OCI-LY7 (cell line): ENCODE measurements at regions not wholly inside any gene's neighbourhood (a gene's known extent, or its start where the extent isn't known, plus 50 kb on each side); places are given as distances from the start of the nearest gene placed in this dataset.

Experiments
- BruUV-seq: library from RNA; stranded (reverse); fragments of 400-500 nt; replicated peaks from 2 replicates; lab custom pipeline; 2021; lab: Mats Ljungman, UMichigan
- CTCF ChIA-PET: fragments of 300-600 bp; sonication (Branson Sonifier 250); formaldehyde crosslinking; loops from one replicate; lab custom pipeline; 2022; ENCODE audit warnings: antibody characterized with exemption; ENCODE audit not compliant: unreplicated experiment; lab: Charles Lee
- POLR2A ChIA-PET: fragments of 300-600 bp; sonication (Branson Sonifier 250); formaldehyde crosslinking; loops from one replicate; lab custom pipeline; 2022; ENCODE audit warnings: antibody characterized with exemption; lab: Charles Lee
- DNase-seq: peaks from one replicate; pipeline ENCODE4 v3.0.0-alpha.2; 2015; ENCODE audit warnings: low spot score
- H2AFZ ChIP-seq: fragments of 200-600 bp; sonication (generic), shearing (Covaris generic); 2 replicates; pipeline ENCODE4 v1.6.1; 2014; ENCODE audit warnings: mild to moderate bottlenecking, antibody characterized with exemption, low read length, moderate library complexity
- H3K27ac ChIP-seq: fragments of 200-600 bp; sonication (generic); 2 replicates; pipeline ENCODE4 v1.5.1; 2014; ENCODE audit warnings: mixed run types, low read depth, mild to moderate bottlenecking, moderate library complexity, low read length, inconsistent platforms; ENCODE audit not compliant: poor library complexity, severe bottlenecking
- H3K36me3 ChIP-seq: fragments of 200-600 bp; sonication (generic); 2 replicates; pipeline ENCODE4 v1.6.1; 2014; ENCODE audit warnings: mild to moderate bottlenecking, antibody characterized with exemption, low read length, moderate library complexity, mixed read lengths; ENCODE audit not compliant: insufficient read depth
- H3K4me1 ChIP-seq: fragments of 200-600 bp; sonication (generic); 2 replicates; pipeline ENCODE4 v1.5.1; 2014; ENCODE audit warnings: mild to moderate bottlenecking, low read length; ENCODE audit not compliant: insufficient read depth, poor library complexity, severe bottlenecking
- H3K4me2 ChIP-seq: fragments of 200-600 bp; sonication (generic); 2 replicates; pipeline ENCODE4 v1.6.1; 2014; ENCODE audit warnings: mild to moderate bottlenecking, low read length
- H3K4me3 ChIP-seq: fragments of 200-600 bp; sonication (generic); 2 replicates; pipeline ENCODE4 v1.5.1; 2014; ENCODE audit warnings: mild to moderate bottlenecking, low read depth, low read length; ENCODE audit not compliant: poor library complexity, severe bottlenecking
- H3K79me2 ChIP-seq: fragments of 200-600 bp; sonication (generic); 2 replicates; pipeline ENCODE4 v1.6.1; 2016; ENCODE audit warnings: low read depth, mild to moderate bottlenecking, low read length, moderate library complexity, mixed read lengths; ENCODE audit not compliant: insufficient read depth
- H3K9me2 ChIP-seq: fragments of 200-600 bp; sonication (generic); 2 replicates; pipeline ENCODE4 v1.6.1; 2016; ENCODE audit warnings: mild to moderate bottlenecking, low read length, mixed read lengths; ENCODE audit not compliant: insufficient read depth
- H3K9me3 ChIP-seq: fragments of 200-600 bp; sonication (generic); 2 replicates; pipeline ENCODE4 v1.6.1; 2014; ENCODE audit warnings: mild to moderate bottlenecking, mixed run types, low read length, mixed read lengths
- H4K20me1 ChIP-seq: fragments of 200-600 bp; sonication (generic); 2 replicates; pipeline ENCODE4 v1.6.1; 2014; ENCODE audit warnings: mild to moderate bottlenecking, antibody characterized with exemption, low read length, moderate library complexity, mixed read lengths; ENCODE audit not compliant: insufficient read depth
- EZH2phosphoT487 ChIP-seq: fragments of 200-600 bp; sonication (generic); IDR thresholded peaks from 2 replicates; pipeline ENCODE4 v1.6.1; 2018; ENCODE audit warnings: low read depth, borderline replicate concordance, mild to moderate bottlenecking, mixed run types, antibody characterized with exemption, low read length, moderate library complexity, mixed read lengths
- intact Hi-C: fragments of 100-400 bp; cut with micrococcal nuclease; formaldehyde crosslinking; loops from one replicate; pipeline ENCODE4 v1.10.0; 2022; ENCODE audit not compliant: unreplicated experiment
- TF ChIP-seq, protein P1 (sequence below): fragments of 200-600 bp; sonication (generic); conservative IDR thresholded peaks from 2 replicates; pipeline ENCODE4 v1.5.1; 2014; ENCODE audit warnings: mild to moderate bottlenecking, antibody characterized with exemption, low read length, moderate library complexity, mixed read lengths

DNA sequence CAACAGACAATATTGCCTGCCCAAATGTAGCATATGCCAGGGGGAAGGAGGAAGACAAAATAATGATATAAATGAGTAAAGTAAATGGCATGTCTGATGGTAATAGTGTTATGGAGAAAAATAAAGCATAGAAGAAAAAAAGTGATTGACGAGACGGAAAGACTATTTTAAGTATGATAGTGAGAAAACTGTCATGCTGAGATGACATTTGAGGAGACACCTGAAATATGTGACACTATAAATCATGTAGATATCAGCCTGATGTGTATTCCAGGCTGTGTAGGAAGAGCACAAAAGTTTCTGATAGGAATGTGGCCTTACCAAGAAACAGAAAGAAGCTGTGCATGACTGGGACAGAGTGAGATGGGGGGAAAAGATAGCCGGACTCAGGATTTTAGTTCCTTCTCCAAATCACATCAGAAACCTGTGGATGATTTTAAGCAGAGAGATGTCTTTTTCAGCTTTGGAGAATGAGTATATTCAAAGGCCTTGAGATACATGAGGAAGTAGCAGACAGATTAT lies 387.3 kb upstream of the SYT4 start:
- H3K36me3 ChIP-seq, result no peaks in the 10 kb centered on the region
- H4K20me1 ChIP-seq, result no peaks in the 10 kb centered on the region
- no peaks in the 10 kb centered on the region for H3K79me2 ChIP-seq
- no peak for DNase-seq
- no peak for TF ChIP-seq EZH2phosphoT487
- TF ChIP-seq, protein P1, sequence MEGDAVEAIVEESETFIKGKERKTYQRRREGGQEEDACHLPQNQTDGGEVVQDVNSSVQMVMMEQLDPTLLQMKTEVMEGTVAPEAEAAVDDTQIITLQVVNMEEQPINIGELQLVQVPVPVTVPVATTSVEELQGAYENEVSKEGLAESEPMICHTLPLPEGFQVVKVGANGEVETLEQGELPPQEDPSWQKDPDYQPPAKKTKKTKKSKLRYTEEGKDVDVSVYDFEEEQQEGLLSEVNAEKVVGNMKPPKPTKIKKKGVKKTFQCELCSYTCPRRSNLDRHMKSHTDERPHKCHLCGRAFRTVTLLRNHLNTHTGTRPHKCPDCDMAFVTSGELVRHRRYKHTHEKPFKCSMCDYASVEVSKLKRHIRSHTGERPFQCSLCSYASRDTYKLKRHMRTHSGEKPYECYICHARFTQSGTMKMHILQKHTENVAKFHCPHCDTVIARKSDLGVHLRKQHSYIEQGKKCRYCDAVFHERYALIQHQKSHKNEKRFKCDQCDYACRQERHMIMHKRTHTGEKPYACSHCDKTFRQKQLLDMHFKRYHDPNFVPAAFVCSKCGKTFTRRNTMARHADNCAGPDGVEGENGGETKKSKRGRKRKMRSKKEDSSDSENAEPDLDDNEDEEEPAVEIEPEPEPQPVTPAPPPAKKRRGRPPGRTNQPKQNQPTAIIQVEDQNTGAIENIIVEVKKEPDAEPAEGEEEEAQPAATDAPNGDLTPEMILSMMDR, result no peak
- H3K9me3 ChIP-seq, result no peaks in the 10 kb centered on the region
- BruUV-seq, result no TSS peak
- H3K4me3 ChIP-seq, result no peak overlapping the region
- ChIA-PET CTCF (no interaction called here), POLR2A (no interaction called here)
- H3K4me2 ChIP-seq, result no peak overlapping the region
- H2AFZ ChIP-seq, result no peak overlapping the region
- no peak overlapping the region for H3K27ac ChIP-seq
- no peaks in the 10 kb centered on the region for H3K4me1 ChIP-seq
- intact Hi-C loops, result no loop called here
- H3K9me2 ChIP-seq, result no peaks in the 10 kb centered on the region

DNA sequence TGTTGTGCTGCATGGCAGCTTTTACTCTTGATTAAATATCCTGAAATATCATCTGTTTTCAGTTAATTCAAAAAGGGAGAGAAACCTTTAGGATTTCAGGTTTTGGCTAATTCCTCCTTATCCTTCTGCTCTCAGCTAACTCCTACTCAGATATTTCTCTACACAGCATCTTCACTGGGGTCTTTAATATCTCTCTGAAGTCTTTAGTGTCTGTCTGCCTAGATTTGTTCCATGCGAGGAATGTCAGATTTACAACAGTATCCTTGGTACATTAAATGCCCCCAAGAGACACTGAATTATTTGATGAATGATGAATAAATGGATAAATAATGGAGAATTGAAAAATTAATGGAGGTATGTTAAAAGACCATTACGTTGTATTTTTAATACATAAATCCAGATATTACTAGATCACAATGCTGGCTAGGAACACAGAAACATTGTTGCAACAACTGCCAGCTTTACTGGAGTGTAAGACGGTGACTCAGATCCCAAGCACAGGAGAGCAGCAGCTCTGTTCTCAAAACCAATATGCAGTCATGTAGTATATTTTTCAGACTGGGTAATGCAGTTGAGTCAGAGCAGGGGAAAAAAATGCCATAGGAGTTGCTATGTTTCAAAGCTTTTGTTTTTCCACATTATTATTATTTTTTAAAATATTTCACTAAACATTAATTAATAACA lies 388.0 kb upstream of the SYT4 start:
- no peaks in the 10 kb centered on the region for H3K9me2 ChIP-seq
- POLR2A ChIA-PET, result no interaction called here
- no TSS peak for BruUV-seq
- intact Hi-C loops, result no loop called here
- H2AFZ ChIP-seq, result no peak overlapping the region
- no peaks in the 10 kb centered on the region for H3K9me3 ChIP-seq
- TF ChIP-seq, protein P1, result no peak
- no peak for TF ChIP-seq EZH2phosphoT487
- no peak for DNase-seq
- no peak overlapping the region for H3K27ac ChIP-seq
- CTCF ChIA-PET, result no interaction called here
- H3K79me2 ChIP-seq, result no peaks in the 10 kb centered on the region
- no peak overlapping the region for H3K4me2 ChIP-seq
- H3K36me3 ChIP-seq, result no peaks in the 10 kb centered on the region
- no peaks in the 10 kb centered on the region for H4K20me1 ChIP-seq
- no peaks in the 10 kb centered on the region for H3K4me1 ChIP-seq
- H3K4me3 ChIP-seq, result no peak overlapping the region

DNA sequence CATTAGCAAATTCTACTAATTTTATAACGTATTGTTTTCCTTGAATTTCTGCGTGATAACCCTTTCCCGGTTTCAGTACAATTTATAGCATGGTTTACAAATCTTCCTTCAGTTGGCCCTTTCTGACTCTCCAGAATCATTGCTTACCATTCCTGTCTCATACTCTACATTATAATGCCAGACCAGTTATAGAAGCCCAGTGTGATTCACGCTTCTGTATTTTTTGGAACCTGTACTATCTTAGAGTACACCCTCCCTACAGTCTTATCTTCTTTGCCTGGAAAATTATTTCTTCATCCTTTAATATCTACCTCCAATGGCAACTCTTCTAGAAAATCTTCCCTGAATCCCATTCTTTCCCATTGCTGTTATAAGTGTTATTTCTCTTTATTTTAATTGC lies 391.6 kb upstream of the SYT4 start:
- no peak overlapping the region for H3K4me3 ChIP-seq
- H3K4me2 ChIP-seq, result no peak overlapping the region
- no peaks in the 10 kb centered on the region for H4K20me1 ChIP-seq
- no peak overlapping the region for H3K27ac ChIP-seq
- POLR2A ChIA-PET, result no interaction called here
- H3K9me2 ChIP-seq, result no peaks in the 10 kb centered on the region
- CTCF ChIA-PET, result no interaction called here
- no peak for DNase-seq
- intact Hi-C loops, result no loop called here
- no TSS peak for BruUV-seq
- no peaks in the 10 kb centered on the region for H3K4me1 ChIP-seq
- no peak overlapping the region for H2AFZ ChIP-seq
- H3K9me3 ChIP-seq, result no peaks in the 10 kb centered on the region
- no peaks in the 10 kb centered on the region for H3K79me2 ChIP-seq
- TF ChIP-seq EZH2phosphoT487, result no peak
- TF ChIP-seq, protein P1, result no peak
- H3K36me3 ChIP-seq, result no peaks in the 10 kb centered on the region
